Hepatocyte (in vitro differentiated cells): ENCODE measurements at regions not wholly inside any gene's neighbourhood (a gene's known extent, or its start where the extent isn't known, plus 50 kb on each side); places are given as distances from the start of the nearest gene placed in this dataset.

ENCODE experiments used
- EZH2 ChIP-seq: fragments of 200-600 bp; sonication (generic); IDR thresholded peaks from 2 replicates; pipeline ENCODE4 v1.6.1; 2016; ENCODE audit warnings: antibody characterized with exemption, mild to moderate bottlenecking, borderline replicate concordance
- TF ChIP-seq, protein P1 (sequence below): fragments of 200-600 bp; sonication (generic); IDR thresholded peaks from 2 replicates; pipeline ENCODE4 v1.5.1; 2016; ENCODE audit warnings: antibody characterized with exemption, mild to moderate bottlenecking; ENCODE audit not compliant: poor library complexity

GRCh38 chr18:33507019-33507418 lies 66.5 kb upstream of the CCDC178 start:
- TF ChIP-seq, protein P1, sequence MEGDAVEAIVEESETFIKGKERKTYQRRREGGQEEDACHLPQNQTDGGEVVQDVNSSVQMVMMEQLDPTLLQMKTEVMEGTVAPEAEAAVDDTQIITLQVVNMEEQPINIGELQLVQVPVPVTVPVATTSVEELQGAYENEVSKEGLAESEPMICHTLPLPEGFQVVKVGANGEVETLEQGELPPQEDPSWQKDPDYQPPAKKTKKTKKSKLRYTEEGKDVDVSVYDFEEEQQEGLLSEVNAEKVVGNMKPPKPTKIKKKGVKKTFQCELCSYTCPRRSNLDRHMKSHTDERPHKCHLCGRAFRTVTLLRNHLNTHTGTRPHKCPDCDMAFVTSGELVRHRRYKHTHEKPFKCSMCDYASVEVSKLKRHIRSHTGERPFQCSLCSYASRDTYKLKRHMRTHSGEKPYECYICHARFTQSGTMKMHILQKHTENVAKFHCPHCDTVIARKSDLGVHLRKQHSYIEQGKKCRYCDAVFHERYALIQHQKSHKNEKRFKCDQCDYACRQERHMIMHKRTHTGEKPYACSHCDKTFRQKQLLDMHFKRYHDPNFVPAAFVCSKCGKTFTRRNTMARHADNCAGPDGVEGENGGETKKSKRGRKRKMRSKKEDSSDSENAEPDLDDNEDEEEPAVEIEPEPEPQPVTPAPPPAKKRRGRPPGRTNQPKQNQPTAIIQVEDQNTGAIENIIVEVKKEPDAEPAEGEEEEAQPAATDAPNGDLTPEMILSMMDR: no peak
- no peak for TF ChIP-seq EZH2
